Karpas-422 (cell line): ENCODE measurements at regions not wholly inside any gene's neighbourhood (a gene's known extent, or its start where the extent isn't known, plus 50 kb on each side); places are given as distances from the start of the nearest gene placed in this dataset.
"Not testable (repeated sequence)": the region's sequence is repeated elsewhere in the genome, so short reads cannot be mapped to it uniquely, and the experiment has no call there.

Experiments used
- DNase-seq: peaks from one replicate; pipeline ENCODE4 v3.0.0-alpha.2; 2015
- H2AFZ ChIP-seq: fragments of 200-600 bp; sonication (generic); 2 replicates; pipeline ENCODE4 v1.6.1; 2014; ENCODE audit warnings: antibody characterized with exemption, low read length, mixed read lengths
- H3K27ac ChIP-seq: fragments of 200-600 bp; sonication (generic); 2 replicates; pipeline ENCODE4 v1.5.1; 2014; ENCODE audit warnings: mild to moderate bottlenecking, low read length, moderate library complexity
- H3K27me3 ChIP-seq: fragments of 200-600 bp; sonication (generic); 2 replicates; pipeline ENCODE4 v1.6.1; 2014; ENCODE audit warnings: low read length, mixed read lengths
- H3K36me3 ChIP-seq: fragments of 200-600 bp; sonication (generic); 2 replicates; pipeline ENCODE4 v1.6.1; 2014; ENCODE audit warnings: low read length, mixed read lengths; ENCODE audit not compliant: insufficient read depth
- H3K4me1 ChIP-seq: fragments of 200-600 bp; sonication (generic); 2 replicates; pipeline ENCODE4 v1.6.1; 2014; ENCODE audit warnings: mild to moderate bottlenecking, low read length, mixed read lengths
- H3K4me2 ChIP-seq: fragments of 200-600 bp; sonication (generic); 2 replicates; pipeline ENCODE4 v1.6.1; 2014; ENCODE audit warnings: low read length, low read depth, mild to moderate bottlenecking; ENCODE audit not compliant: poor library complexity, severe bottlenecking
- H3K4me3 ChIP-seq: fragments of 200-600 bp; sonication (generic); 2 replicates; pipeline ENCODE4 v1.5.1; 2014; ENCODE audit warnings: mild to moderate bottlenecking, antibody characterized with exemption, low read length, mixed read lengths
- H3K79me2 ChIP-seq: fragments of 200-600 bp; sonication (generic); 2 replicates; pipeline ENCODE4 v1.6.1; 2014; ENCODE audit warnings: mild to moderate bottlenecking, low read length, mixed read lengths
- H3K9ac ChIP-seq: fragments of 200-600 bp; sonication (generic); 2 replicates; pipeline ENCODE4 v1.6.0; 2014; ENCODE audit warnings: low read length
- H3K9me2 ChIP-seq: fragments of 200-600 bp; sonication (generic), shearing (Covaris generic); replicated peaks from 2 replicates; pipeline ENCODE4 v1.6.0; 2014; ENCODE audit warnings: mild to moderate bottlenecking, low read length, moderate library complexity; ENCODE audit not compliant: insufficient read depth
- H3K9me3 ChIP-seq: fragments of 300-700, 200-600 bp; sonication (generic); 2 replicates; pipeline ENCODE4 v1.6.1; 2014; ENCODE audit warnings: low read length, mixed read lengths
- H4K20me1 ChIP-seq: fragments of 200-600 bp; sonication (generic); 2 replicates; pipeline ENCODE4 v1.6.1; 2014; ENCODE audit warnings: mild to moderate bottlenecking, antibody characterized with exemption, low read length, low read depth; ENCODE audit not compliant: insufficient read depth

- H3K27ac ChIP-seq = no peak overlapping the region
- no peaks in the 10 kb centered on the region for H3K4me1 ChIP-seq
- no peaks in the 10 kb centered on the region for H3K27me3 ChIP-seq
Observed at GRCh38 chr18:5036523-5036922, 160.5 kb downstream of the AKAIN1 start.

GRCh38 chr18:5031216-5031615, 165.8 kb downstream of the AKAIN1 start:
- Histone ChIP-seq H3K79me2 (no peaks in the 10 kb centered on the region), H3K36me3 (no peaks in the 10 kb centered on the region), H3K9me3 (peaks cover 14% of the 10 kb centered on the region; the same call in 1 of the 2 replicates), H3K4me3 (no peak overlapping the region), H2AFZ (no peak overlapping the region), H3K27me3 (no peaks in the 10 kb centered on the region), H3K9ac (no peak overlapping the region), H3K9me2 (no peaks in the 10 kb centered on the region), H4K20me1 (no peaks in the 10 kb centered on the region), H3K27ac (no peak overlapping the region), H3K4me1 (no peaks in the 10 kb centered on the region), H3K4me2 (no peak overlapping the region)
- DNase-seq = no peak

More at GRCh38 chr18:5036523-5036922, 160.5 kb downstream of the AKAIN1 start:
- H3K9me2 ChIP-seq = no peaks in the 10 kb centered on the region
- no peak overlapping the region for H3K4me3 ChIP-seq
- H3K79me2 ChIP-seq = no peaks in the 10 kb centered on the region
- no peak for DNase-seq
- H4K20me1 ChIP-seq = no peaks in the 10 kb centered on the region
- H3K4me2 ChIP-seq = no peak overlapping the region
- H3K36me3 ChIP-seq = no peaks in the 10 kb centered on the region
- H3K9ac ChIP-seq = no peak overlapping the region
- H2AFZ ChIP-seq = no peak overlapping the region
- peaks cover 14% of the 10 kb centered on the region; the same call in 1 of the 2 replicates for H3K9me3 ChIP-seq

GRCh38 chr18:5030636-5031035, 166.4 kb downstream of the AKAIN1 start:
- H2AFZ ChIP-seq = no peak overlapping the region
- no peak overlapping the region for H3K27ac ChIP-seq
- H3K9me3 ChIP-seq = peaks cover 14% of the 10 kb centered on the region; the same call in 1 of the 2 replicates
- no peaks in the 10 kb centered on the region for H3K79me2 ChIP-seq
- H3K27me3 ChIP-seq = no peaks in the 10 kb centered on the region
- H3K9me2 ChIP-seq = no peaks in the 10 kb centered on the region
- no peaks in the 10 kb centered on the region for H4K20me1 ChIP-seq
- DNase-seq = no peak
- no peak overlapping the region for H3K4me2 ChIP-seq
- no peaks in the 10 kb centered on the region for H3K4me1 ChIP-seq
- H3K36me3 ChIP-seq = no peaks in the 10 kb centered on the region
- no peak overlapping the region for H3K4me3 ChIP-seq
- no peak overlapping the region for H3K9ac ChIP-seq

GRCh38 chr18:5029592-5029991, 167.5 kb downstream of the AKAIN1 start:
- H2AFZ ChIP-seq = no peak overlapping the region
- H3K4me2 ChIP-seq = no peak overlapping the region
- no peak for DNase-seq
- no peaks in the 10 kb centered on the region for H3K9me2 ChIP-seq
- no peaks in the 10 kb centered on the region for H3K4me1 ChIP-seq
- no peaks in the 10 kb centered on the region for H3K27me3 ChIP-seq
- peaks cover 14% of the 10 kb centered on the region; the same call in 1 of the 2 replicates for H3K9me3 ChIP-seq
- no peaks in the 10 kb centered on the region for H4K20me1 ChIP-seq
- H3K79me2 ChIP-seq = no peaks in the 10 kb centered on the region
- no peak overlapping the region for H3K27ac ChIP-seq
- no peak overlapping the region for H3K9ac ChIP-seq
- H3K4me3 ChIP-seq = no peak overlapping the region
- H3K36me3 ChIP-seq = no peaks in the 10 kb centered on the region

- H3K9ac ChIP-seq = no peak overlapping the region
- no peaks in the 10 kb centered on the region for H3K36me3 ChIP-seq
- H3K79me2 ChIP-seq = no peaks in the 10 kb centered on the region
- no peaks in the 10 kb centered on the region for H3K9me2 ChIP-seq
- no peak for DNase-seq
- H3K4me1 ChIP-seq = no peaks in the 10 kb centered on the region
- no peak overlapping the region for H3K27ac ChIP-seq
- no peaks in the 10 kb centered on the region for H3K27me3 ChIP-seq
- no peak overlapping the region for H2AFZ ChIP-seq
- H3K4me2 ChIP-seq = no peak overlapping the region
- H3K9me3 ChIP-seq = no peaks in the 10 kb centered on the region
- no peaks in the 10 kb centered on the region for H4K20me1 ChIP-seq
- no peak overlapping the region for H3K4me3 ChIP-seq
Observed at GRCh38 chr18:5024741-5025140, 172.3 kb downstream of the AKAIN1 start.

GRCh38 chr18:5021558-5021957, 175.5 kb downstream of the AKAIN1 start:
- H3K36me3 ChIP-seq = no peaks in the 10 kb centered on the region
- no peak for DNase-seq
- no peaks in the 10 kb centered on the region for H4K20me1 ChIP-seq
- no peaks in the 10 kb centered on the region for H3K79me2 ChIP-seq
- H3K9ac ChIP-seq = no peak overlapping the region
- H3K4me1 ChIP-seq = no peaks in the 10 kb centered on the region
- H3K9me2 ChIP-seq = no peaks in the 10 kb centered on the region
- H3K27ac ChIP-seq = no peak overlapping the region
- no peak overlapping the region for H3K4me3 ChIP-seq
- H2AFZ ChIP-seq = no peak overlapping the region
- H3K9me3 ChIP-seq = no peaks in the 10 kb centered on the region
- H3K27me3 ChIP-seq = no peaks in the 10 kb centered on the region
- H3K4me2 ChIP-seq = no peak overlapping the region

GRCh38 chr18:5015213-5015612, 181.8 kb downstream of the AKAIN1 start:
- H3K4me2 ChIP-seq = no peak overlapping the region
- H2AFZ ChIP-seq = no peak overlapping the region
- H3K9me3 ChIP-seq = no peaks in the 10 kb centered on the region
- H3K27ac ChIP-seq = no peak overlapping the region
- H3K27me3 ChIP-seq = no peaks in the 10 kb centered on the region
- H3K4me3 ChIP-seq = no peak overlapping the region
- H3K4me1 ChIP-seq = no peaks in the 10 kb centered on the region
- no peaks in the 10 kb centered on the region for H3K79me2 ChIP-seq
- DNase-seq = no peak
- no peaks in the 10 kb centered on the region for H3K36me3 ChIP-seq
- H4K20me1 ChIP-seq = no peaks in the 10 kb centered on the region
- no peaks in the 10 kb centered on the region for H3K9me2 ChIP-seq
- no peak overlapping the region for H3K9ac ChIP-seq

GRCh38 chr18:5004031-5004820, 192.8 kb downstream of the AKAIN1 start:
- not testable (repeated sequence) for H3K9me2 ChIP-seq, H3K36me3 ChIP-seq, H3K79me2 ChIP-seq, H3K27ac ChIP-seq, H4K20me1 ChIP-seq, H3K27me3 ChIP-seq, H2AFZ ChIP-seq, H3K4me2 ChIP-seq, H3K4me3 ChIP-seq, H3K9me3 ChIP-seq, DNase-seq, H3K4me1 ChIP-seq, H3K9ac ChIP-seq
